Hematopoietic multipotent progenitor cell treated with erythropoietin and hydrocortisone succinate and interleukin-3 and kit ligand, for 6 days (in vitro differentiated cells): ENCODE measurements at regions not wholly inside any gene's neighbourhood (a gene's known extent, or its start where the extent isn't known, plus 50 kb on each side); places are given as distances from the start of the nearest gene placed in this dataset.
A peak's percentile ranks its signal among the peaks of the same experiment; 100 is the strongest.

Source experiments
- DNase-seq: peaks from one replicate; pipeline ENCODE4 v3.0.0-alpha.2; 2015

DNA sequence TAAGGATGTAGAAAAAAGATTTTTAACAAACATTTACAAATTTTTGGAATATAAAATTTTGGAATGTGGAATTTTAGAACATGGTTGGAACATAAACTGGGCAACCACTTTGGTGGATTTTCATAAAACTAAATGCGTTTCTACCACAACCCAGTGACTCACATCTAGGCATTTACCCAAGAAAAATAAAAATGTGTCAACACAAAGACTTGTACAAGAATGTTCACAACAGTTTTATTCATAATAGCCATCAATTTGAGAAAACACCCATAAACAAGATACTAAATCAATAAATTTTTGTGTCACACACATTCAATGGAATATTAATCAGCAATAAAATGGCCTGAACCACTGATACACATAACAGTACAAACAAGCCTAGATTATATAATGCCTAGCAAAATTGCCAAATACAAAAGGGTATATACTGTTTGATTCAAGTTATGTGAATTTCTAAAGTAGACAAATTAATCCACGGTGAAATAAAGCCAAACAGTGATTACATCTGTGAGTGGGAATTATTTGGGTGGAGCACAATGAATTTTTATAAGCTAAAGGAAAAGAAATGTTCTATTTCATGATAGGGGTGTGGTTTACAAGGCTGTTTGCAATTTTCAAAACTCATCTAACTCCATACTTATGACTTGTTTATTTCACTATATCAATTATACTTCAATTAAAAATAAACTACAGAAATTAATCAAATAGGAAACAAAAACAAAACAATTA lies 415.2 kb upstream of the OR4E1 start:
- DNase-seq: no peak

DNA sequence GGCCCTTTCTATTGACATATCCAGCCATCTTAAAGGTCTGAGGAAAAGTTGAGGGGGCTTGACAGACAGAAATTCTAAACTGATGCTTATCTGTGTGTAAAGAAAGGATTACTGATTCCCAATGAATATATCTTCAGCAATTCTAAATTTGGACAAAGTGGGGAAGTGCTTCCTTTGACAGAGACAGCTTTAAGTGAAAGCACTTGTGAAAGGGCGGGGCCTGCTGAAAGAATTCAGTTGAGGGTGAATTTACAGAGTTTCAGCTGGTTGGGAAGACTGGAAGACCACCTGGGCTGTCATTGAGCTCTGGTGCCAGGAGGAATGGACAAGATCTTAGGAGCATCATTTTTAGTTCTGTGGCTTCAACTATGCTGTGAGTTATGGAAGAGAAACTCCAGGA lies 412.5 kb upstream of the OR4E1 start:
- no peak for DNase-seq

DNA sequence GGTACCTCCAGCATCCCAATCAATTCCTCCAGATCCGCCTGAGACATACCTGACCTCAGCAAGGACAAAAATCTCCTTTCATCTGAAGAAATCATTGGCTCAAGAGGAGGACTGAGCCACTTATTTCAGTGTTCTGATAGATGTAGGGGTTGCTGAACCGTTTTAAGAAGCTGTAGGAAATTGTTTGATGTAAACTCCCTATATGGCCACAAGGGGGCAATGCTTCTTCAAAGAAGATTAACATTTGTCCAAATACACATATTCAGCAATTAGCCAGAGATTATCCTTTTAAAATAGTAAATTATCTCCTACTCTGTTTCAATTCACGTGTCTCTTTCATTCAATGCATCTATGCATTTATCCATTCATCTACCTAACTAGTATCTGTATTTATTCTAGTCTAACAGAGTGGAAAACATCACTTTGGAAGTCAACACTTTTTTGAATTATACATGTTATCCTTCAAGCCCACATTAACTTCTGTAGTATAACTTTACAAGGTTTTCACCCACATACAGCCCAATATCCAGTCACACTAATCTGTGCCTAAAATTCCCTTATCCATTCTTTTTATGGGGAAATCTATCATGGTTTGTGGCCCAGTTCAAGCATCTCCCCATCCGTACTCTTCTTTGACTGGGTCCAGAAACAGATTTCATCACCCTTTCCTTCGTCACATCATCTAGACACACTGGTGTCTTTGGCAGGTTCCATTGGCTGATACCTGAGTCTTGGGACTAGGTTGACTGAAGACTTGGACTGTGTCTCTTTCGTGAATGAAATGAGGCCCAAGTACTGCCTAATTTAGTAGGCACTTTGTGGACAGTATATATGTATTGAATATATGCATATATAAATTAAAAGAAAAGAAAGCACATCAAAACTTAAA lies 411.0 kb upstream of the OR4E1 start:
- DNase-seq: peak; percentile 88

DNA sequence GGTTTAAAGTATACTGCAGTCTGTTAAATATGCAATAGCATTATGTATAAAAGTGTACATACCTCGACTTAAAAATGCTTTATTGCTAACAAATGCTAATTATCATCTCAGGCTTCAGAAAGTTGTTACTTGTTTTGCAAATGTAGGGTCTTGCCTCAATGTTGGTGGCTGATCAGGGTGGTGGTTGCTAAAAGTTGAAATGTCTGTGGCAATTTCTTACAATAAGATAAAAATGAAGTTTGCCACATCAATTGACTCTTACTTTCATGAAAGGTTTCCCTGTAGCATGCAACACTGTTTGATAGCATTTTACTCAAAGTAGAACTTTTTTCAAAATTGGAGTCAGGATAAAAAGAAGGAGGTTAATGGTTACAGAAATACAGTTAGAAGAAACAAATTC lies 407.7 kb upstream of the OR4E1 start:
- no peak for DNase-seq

DNA sequence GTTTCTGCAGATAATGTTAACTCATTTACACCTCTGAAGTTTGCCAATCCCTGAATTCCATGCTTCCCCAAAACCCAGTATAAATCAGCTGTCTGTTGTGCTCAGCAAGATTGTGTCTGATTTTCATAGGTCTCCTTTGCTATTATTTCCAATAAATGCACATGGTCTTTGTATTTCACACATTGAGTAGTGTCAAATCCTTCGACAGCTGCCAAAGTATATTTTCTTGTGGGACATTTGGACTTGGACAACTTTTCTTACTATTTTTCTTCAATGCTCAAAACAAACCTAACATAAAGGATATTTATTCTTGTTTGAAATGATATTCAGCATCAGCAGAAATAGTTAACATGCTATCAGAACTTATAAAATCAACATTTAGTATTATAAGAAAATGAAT lies 406.1 kb upstream of the OR4E1 start:
- no peak for DNase-seq

DNA sequence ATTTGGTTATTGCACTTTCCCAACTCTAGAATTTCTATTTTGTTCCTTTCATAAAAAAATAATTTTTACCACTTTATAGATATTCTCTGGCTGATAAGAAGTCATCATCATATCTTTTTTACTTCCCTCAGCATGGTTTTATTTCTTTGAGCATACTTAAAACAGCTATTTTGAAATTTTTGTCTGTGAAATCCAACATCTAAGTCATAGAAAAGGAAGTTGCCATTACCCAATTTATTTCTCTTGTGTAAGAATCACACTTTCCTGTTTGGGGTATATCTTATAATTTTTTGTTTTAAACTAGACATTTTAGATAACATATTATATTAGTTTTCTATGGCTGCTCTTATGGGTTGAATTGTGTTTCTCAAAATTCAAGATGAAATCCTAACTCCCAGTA lies 400.2 kb upstream of the OR4E1 start:
- peak; percentile 42 for DNase-seq

DNA sequence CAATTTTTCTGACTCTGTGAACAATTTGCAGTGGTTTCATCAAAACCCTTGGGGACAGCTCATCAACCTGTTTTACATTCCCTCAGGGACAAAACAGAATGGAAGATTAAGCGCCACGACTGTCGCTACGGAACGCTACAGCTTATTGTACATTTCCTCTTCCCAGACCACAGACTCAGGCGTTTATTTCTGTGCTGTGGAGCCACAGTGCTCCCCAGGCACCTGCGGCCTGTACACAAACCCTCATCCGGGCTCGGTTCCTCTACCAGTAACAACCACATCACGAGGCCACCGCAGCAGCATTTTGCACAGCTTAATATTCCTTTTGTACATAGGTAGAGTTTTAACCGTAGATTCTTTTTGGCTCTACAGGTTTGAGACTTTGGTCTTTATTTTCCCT lies 397.4 kb upstream of the OR4E1 start:
- peak; percentile 75 for DNase-seq

DNA sequence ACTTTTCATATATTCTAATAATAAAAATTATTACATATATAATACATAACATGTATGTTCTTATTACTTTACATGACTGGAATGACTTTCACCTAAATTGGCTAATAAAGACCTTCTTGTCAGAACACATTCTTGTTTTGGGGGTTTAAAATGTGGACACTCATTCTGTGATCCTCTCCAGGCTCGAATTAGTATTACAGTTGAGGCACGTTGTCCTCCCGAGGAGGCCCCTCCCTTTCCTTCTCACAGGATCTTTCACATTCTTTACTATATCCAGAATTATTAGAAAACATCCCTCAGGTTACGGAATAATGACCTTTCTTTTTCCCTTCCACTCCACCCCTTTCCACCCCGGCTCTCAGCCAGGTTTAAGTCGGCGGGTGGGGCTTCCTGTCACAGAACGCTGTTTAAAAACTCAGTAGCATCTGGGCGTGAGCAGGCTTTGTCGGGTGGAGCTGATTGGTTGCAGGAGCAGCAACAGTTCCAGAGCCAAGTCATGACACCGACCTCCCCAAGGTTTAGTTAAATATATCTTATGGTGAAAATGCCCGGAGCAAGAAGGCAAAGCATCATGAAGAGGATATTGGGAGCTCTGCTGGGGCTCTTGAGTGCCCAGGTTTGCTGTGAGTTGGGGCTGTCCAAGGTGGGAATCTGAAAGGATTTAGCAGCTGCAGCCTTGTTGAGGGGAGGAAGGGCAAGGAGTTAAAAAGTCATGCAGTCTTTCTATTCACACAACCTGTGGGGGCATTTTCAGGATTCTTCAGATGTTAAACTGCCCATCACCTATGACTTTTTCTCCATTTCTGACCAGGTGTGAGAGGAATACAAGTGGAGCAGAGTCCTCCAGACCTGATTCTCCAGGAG lies 396.7 kb upstream of the OR4E1 start:
- DNase-seq: peak; percentile 82

DNA sequence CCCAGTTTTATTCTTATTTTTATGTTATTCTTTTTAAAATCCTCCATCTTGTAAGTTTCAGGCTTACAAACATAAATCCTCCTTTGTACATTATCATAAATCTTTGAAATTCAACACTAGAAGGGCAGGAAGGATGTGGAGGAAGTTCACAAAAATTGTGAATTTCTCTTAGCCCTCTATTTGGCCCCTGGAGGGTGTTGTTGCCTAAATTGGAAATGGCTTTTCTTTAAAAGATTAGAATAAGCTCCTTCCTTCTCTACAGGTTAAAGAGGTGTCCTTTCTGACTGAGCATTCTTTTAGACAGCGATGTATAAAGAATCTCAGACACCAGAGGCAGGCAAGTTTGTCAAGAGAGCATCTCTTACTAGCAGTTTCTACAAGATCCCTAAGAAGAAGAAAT lies 391.7 kb upstream of the OR4E1 start:
- no peak for DNase-seq

DNA sequence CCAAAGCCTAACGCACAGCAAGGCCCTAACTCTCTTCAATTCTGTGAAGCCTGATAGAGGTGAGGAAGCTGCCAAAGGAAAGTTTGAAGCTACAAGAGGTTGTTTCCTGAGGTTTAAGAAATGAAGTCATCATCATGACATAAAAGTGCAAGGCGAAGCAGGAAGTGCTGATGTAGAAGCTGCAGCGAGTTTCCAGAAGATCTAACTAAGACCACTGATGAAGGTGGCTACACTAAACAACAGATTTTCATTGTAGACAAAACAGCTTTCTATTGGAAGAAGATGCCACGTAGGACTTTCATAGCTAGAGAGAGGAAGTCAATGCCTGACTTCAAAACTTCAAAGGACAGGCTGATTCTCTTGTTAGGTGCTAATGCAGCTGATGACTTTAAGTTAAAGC lies 385.6 kb upstream of the OR4E1 start:
- DNase-seq: no peak

DNA sequence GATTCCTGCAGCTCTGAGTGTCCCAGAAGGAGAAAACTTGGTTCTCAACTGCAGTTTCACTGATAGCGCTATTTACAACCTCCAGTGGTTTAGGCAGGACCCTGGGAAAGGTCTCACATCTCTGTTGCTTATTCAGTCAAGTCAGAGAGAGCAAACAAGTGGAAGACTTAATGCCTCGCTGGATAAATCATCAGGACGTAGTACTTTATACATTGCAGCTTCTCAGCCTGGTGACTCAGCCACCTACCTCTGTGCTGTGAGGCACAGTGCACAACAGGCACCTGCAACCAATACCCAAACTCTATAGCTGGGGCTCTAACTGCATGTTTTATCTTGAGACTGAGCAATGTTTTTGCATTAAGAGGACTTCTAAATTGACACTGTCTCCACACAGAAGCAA lies 379.2 kb upstream of the OR4E1 start:
- DNase-seq: no peak

DNA sequence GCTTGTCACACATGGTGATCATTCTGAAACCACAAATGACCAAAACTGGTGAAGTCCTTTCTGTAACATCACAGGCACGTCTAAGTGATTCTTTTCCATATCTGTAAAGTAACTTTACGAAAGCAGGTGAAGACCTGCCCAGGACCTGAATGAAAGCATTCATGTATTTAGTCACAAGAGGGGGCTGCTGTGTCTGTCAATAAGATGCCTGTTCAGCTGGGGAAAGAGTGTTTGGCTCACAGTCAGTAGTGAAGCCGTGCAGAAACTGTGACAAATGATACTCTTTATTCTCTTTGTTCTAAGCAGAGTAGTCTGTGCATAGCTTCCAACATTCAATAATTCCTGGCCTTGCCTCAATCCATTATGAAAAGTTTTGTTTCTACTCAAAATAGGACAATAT lies 373.5 kb upstream of the OR4E1 start:
- DNase-seq: peak; percentile 88

DNA sequence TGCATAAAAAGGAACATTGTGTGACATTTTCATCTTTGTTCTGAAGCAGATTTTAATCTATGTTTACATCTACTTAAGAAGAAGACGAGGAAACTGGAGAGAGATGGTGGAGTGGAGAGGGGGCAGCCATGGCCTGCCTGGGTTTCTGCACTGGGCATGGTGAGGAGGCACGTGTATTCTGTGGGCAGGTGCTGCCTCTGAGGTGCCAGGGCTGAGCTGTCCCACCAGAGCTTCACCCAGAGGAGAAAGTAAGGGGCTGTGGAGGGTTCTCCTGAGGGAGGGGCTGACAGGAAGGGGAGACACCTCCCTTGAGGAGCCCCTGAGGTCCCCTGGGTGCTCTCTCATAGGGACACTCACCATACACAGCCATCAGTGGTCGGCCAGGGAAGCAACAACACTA lies 372.4 kb upstream of the OR4E1 start:
- DNase-seq: no peak

DNA sequence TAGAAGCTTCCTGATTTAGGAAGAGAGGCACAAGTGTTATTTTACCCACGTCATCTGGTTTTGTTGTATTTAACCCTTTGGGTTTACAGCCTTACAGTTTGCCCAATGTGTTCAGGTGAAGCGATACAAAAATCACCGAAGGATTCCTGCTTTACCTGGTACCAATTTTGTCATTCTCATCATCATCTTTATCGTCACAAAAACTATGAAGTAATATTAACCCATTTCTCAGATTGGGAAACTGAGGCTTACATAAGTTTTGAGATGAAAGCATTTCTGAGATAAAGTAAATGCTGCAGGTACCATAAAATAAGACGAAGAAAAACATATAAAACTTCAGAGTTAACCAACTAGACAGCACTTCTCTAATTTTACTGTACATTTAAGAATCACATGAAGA lies 370.6 kb upstream of the OR4E1 start:
- no peak for DNase-seq

DNA sequence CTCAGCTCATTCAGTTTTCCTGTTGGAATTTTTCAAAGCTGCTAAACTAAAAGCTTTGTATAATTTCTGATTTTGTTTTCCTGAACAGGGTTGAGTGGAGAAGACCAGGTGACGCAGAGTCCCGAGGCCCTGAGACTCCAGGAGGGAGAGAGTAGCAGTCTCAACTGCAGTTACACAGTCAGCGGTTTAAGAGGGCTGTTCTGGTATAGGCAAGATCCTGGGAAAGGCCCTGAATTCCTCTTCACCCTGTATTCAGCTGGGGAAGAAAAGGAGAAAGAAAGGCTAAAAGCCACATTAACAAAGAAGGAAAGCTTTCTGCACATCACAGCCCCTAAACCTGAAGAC lies 367.1 kb upstream of the OR4E1 start:
- DNase-seq: no peak

DNA sequence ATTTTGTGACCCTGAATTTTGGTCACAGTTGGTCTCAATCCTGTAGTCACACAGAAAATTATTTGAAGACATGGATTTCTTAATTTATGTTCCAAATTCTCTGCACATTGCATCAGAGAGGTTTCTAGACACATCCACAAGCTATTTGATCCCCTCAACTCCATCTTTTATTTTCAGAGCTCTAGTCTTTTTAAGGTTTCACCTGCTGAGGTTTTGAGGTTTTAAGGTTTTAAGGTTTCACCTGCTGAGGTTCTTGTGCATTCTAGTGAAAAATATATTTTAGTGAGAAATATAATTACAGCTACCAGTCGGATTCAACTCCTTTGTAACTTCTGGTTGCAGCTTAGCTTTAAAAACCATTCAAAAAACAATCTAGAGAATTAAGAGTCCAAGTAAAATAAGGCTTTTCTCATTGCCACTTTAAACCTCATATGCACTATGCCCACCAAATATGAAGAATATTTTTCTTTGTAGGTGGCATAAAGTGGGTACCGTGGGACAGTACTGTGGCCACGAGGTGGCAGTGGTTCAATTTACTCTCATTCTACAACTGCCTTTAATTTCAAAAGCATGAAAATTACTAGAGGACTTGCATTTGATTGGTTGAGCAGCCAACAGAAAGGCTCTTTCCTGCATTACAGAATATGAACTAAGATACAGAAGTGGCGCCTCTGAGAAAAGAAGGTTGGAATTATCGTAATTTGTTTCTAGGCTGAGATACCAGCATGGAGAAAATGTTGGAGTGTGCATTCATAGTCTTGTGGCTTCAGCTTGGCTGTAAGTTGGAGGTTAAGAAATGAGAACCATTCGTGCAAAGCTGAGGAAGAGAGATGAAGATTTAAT lies 366.5 kb upstream of the OR4E1 start:
- DNase-seq: peak; percentile 74

DNA sequence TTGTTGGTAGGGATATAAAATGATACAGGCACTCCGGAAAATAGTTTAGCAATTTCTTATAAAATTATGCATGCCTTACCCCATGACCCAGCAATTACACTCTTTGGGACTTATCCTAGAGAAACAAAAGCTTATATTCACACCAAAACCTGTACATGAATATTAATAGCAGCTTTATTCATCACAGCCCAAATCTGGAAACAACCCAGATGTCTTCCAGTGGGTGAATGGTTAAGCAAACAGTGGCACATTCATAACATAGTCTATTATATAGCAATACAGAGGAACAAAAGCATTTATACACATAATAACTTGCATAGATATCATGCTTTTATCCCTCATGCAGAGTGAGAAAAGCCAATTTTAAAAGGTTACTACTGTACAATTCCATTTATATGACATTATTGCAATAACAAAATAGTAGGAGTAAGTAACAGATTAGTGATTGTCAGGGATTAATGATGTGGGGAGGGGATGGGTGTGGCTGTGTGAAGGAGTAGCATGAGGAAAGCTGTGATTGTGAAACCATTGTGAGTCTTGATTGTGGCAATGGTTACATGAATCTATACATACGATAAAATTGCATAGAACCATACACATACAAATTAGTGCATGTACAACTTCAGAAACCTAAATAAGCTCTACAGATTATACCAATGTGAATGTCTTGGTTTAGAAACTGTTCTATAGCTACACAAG lies 363.1 kb upstream of the OR4E1 start:
- DNase-seq: no peak

DNA sequence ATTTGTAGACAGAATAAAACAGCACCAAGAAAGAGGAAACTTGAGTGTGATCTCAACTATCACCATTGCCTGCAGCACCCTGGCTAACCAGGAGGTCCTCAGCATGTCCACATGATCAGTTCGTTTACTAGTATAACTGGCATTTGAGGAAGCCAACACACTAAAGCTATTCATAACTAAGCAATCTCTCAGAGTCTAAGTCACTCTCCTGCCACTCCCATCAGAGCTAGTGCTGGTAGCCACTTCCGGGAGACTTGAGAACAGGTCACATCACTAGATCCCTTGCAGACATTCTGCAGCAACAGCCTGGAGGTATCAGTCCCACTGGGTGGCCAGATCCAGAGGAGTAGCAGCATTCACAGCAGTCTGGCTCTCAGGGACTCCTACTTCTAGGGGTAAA lies 352.9 kb upstream of the OR4E1 start:
- DNase-seq: no peak

DNA sequence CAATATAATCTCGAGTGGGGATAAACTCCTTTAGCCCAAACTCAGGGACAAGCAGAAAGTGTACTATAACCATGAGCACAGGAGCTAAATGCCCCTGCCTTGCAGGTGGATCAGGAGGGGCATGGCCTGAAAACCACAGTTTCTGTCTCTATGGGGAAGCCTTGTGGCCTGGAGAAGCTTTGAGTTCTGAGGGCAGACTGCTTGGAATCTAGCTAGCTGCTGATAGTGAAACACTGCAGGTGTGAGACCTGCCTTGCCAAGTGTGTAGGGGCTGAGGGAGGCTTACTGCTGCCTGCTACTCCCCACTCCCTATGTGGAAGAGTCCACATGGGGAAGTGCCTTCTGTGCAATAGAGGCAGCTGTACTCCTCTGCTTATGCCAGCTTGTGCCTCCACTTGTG lies 352.3 kb upstream of the OR4E1 start:
- no peak for DNase-seq

DNA sequence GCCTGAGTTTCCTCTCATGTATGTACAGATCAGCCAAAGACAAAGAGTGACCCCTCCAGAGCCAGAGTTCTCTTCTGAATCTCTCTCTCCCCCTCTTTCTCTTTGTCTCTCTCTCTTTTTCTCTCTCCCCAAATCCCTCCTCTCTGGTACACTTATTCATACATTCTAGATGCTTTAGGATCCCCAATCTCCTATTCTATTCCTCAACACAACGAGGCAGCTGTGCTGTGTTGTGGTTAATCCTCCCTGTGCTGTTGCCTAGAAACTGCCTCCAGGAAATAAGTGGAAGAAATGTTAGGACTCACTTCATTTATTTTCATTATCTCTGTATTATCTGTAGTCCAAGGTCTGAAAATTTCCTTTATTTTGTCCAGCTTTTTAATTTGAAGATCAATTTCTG lies 350.5 kb upstream of the OR4E1 start:
- DNase-seq: no peak

DNA sequence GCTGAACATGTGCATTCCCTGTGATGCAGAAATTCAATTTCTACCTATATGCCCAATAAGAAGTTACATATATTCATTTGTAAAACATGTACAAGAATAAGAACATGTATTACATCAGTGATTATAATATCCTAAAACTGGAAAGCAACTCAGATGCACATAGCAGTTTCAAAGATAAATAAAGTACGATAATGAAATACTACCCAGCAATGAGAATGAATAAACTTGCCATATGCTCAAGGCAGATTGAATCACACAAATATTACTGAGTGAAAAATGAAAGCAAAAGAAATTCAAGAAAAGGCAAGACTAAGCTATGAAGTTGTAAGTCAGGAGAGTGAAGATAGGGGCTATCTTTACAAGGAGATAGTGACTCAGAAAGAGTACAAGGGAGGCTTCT lies 345.3 kb upstream of the OR4E1 start:
- peak; percentile 17 for DNase-seq

DNA sequence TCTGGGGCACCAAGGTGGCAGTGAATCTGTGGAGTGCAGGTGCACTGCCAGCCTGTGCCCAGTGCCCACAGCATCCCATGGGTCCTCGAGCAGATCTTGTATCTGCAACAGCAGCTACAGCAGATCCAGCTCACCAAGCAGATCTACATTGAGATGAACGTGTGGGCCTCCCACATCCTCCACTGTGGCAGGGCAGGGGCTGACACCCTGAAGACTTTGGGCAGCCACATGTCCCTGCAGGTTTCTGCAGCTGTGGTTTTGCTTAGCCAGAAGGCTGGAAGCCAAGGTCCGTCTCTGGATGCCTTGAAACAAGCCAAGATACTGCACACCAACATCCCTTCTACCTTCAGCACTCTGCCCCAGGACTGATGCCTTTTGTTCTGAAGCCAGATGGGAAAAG lies 338.8 kb upstream of the OR4E1 start:
- no peak for DNase-seq
